ENCODE measurements at regions not wholly inside any gene's neighbourhood (a gene's known extent, or its start where the extent isn't known, plus 50 kb on each side); places are given as distances from the start of the nearest gene placed in this dataset.

- Histone ChIP-seq H3K36me3 (ENCODE audit: control insufficient read depth, insufficient read depth, low read length) (no peaks in the 10 kb centered on the region), H3K14ac (replicated peaks; ENCODE audit: low read depth, low read length) (no peak overlapping the region), H3K9ac (ENCODE audit: low read depth, low read length) (no peak overlapping the region), H3K9me1 (ENCODE audit: insufficient read depth, low read length) (no peaks in the 10 kb centered on the region), H3K4ac (ENCODE audit: low read depth, low read length) (no peak overlapping the region), H3K4me3 (ENCODE audit: insufficient read depth, low read depth, low read length) (no peak overlapping the region), H2AFZ (replicated peaks; ENCODE audit: low read length, poor library complexity) (no peak overlapping the region), H3K18ac (ENCODE audit: low read depth, low read length) (no peak overlapping the region), H2AK9ac (replicated peaks; ENCODE audit: low read depth, low read length, poor library complexity) (no peak overlapping the region), H3K4me2 (ENCODE audit: low read depth, low read length) (no peak overlapping the region), H4K5ac (ENCODE audit: low read depth, low read length) (no peak overlapping the region), H4K20me1 (ENCODE audit: insufficient read depth, low read length) (no peaks in the 10 kb centered on the region), H4K91ac (ENCODE audit: insufficient read depth, low read depth, low read length) (no peak overlapping the region), H4K8ac (ENCODE audit: low read depth in 2 of 2, low read length in 2 of 2) (no peak overlapping the region), H3K4me1 (ENCODE audit: control insufficient read depth, insufficient read depth, low read length) (no peaks in the 10 kb centered on the region), H3K56ac (ENCODE audit: extremely low read depth, insufficient read depth, low read length) (no peak overlapping the region), H2BK15ac (ENCODE audit: low read depth, low read length) (no peak overlapping the region), H3K9me3 (ENCODE audit: control insufficient read depth, insufficient read depth, low read length) (no peaks in the 10 kb centered on the region), H2BK5ac (ENCODE audit: low read depth, low read length, poor library complexity, severe bottlenecking) (no peak overlapping the region), H2BK120ac (ENCODE audit: low read depth, low read length) (no peak overlapping the region), H3K79me1 (ENCODE audit: low read depth in 1 of 2, low read length in 2 of 2) (no peaks in the 10 kb centered on the region), H3K27me3 (ENCODE audit: control insufficient read depth, insufficient read depth, low read length) (peaks cover 21% of the 10 kb centered on the region), H3K23ac (ENCODE audit: low read depth, low read length) (no peak overlapping the region), H2AK5ac (ENCODE audit: low read depth, low read length) (no peak overlapping the region), H3K27ac (ENCODE audit: insufficient read depth, low read length) (no peak overlapping the region), H2BK20ac (ENCODE audit: low read depth, low read length) (no peak overlapping the region)
- in situ Hi-C loops (cut with MboI; ENCODE audit: low sequenced_read_pairs) (no loop called here), intact Hi-C loops (cut with micrococcal nuclease) (no loop called here), dilution Hi-C loops (cut with HindIII; ENCODE audit: low sequenced_read_pairs, unreplicated experiment) (no loop called here)
- POLR2A ChIA-PET (ENCODE audit: unreplicated experiment) = no interaction called here
- DNase-seq = no peak
- CTCF ChIA-PET = no interaction called here
- TF ChIP-seq CTCF (conservative IDR thresholded peaks at IDR 0.05; ENCODE audit: low read depth, low read length) (no peak), CEBPB (IDR thresholded peaks at IDR 0.05; ENCODE audit: low read depth, low read length) (no peak)
- no peak for ATAC-seq (ENCODE audit: low read depth)
- BruUV-seq (replicated peaks) = no TSS peak
- no CpG with 5 or more reads among the region's 4 CpGs for WGBS, 2 experiments (ENCODE audit: extremely low coverage in 2 of 2, insufficient read length in 1 of 2)
Observed at GRCh38 chr10:71006506-71006905, 118.1 kb upstream of the PCBD1 start.

Measured in IMR-90 (cell line).